CD1c-positive myeloid dendritic cell (primary cell): ENCODE measurements at regions not wholly inside any gene's neighbourhood (a gene's known extent, or its start where the extent isn't known, plus 50 kb on each side); places are given as distances from the start of the nearest gene placed in this dataset.
"Not testable (repeated sequence)": the region's sequence is repeated elsewhere in the genome, so short reads cannot be mapped to it uniquely, and the experiment has no call there.

Experiments
- DNase-seq: peaks from one replicate; pipeline ENCODE4 v3.0.0-alpha.2; 2016; ENCODE audit errors: extremely low spot score

DNA sequence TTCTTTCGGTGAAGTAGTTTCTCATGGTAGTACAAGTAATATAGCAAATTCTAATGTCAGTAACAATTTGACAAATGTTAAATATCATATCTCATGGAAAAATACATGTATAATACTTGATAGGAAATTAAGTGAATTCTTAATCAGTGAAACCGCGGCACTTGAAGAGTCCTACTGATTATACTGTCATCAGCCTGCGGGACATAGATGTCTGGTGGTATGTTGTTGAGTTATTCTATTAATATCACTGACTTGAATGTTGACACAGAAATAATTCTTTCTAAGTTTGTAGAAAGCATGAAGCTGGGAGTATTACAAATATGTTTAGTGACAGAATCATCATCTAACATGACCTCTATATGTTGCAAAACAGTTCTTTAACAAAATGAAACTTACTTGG, 479.8 kb upstream of the IMPG1 start:
- no peak for DNase-seq

DNA sequence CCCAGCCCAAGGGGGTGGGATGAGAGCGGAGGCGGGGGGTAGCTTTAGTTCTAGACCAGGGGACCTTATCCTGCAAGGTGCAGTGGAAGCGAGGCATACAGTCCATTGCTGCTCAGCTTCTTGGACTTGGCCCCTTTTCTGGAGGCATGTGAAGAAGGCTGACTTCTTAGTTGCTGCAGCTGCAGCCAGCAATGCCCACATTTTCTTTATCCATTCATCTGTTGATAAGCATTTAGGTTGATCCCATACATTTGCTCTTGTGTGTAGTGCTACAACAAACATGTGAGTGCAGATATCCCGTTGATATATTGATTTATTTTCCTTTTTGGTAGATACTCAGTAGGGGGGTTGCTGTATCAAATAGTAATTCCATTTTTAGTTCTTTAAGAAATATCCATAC, 461.2 kb upstream of the IMPG1 start:
- no peak for DNase-seq

DNA sequence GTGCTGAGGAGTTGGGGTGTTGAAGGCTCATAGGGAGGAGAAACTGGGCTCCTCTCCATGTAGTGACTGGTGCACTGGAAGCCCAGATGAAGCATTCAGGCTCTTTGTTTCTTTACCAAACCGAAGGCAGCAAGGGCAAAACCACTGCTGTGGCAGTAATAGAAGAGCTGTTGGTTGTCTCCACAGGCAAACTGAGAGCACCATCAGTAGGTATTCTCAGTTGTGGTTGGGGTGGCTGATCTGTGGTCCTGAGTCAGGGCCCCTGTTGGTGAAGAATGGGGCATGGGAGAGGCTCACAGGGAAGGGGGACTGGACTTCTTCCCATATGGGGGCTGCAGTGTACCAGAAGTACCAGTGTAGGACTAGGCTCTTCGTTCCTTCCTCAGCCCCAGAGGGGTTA, 460.2 kb upstream of the IMPG1 start:
- no peak for DNase-seq

- no peak for DNase-seq
Observed at GRCh38 chr6:76518443-76518842, 446.0 kb upstream of the IMPG1 start.

GRCh38 chr6:76516924-76517323, 444.5 kb upstream of the IMPG1 start:
- no peak for DNase-seq

- no peak for DNase-seq
Observed at GRCh38 chr6:76510489-76510888, 438.0 kb upstream of the IMPG1 start.

- no peak for DNase-seq
Observed at GRCh38 chr6:76509397-76509796, 436.9 kb upstream of the IMPG1 start.

DNA sequence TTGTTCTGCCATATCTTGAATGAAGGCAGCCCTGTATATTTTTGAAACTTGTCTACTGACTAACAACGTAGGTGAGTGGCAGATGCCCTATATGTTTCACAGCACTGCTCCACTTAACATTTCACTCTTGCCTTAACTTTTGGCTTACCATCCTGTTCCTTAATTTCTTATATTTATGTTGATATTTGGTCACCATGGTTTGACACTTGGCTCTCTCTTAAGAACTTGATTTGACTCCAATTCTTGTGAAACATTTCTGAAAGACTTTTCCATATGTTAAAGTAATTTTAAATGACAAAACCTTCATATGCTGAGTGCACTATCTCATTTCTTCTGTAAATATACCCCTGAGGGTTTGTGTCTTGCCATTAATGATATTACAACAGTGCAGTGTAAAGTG, 434.3 kb upstream of the IMPG1 start:
- DNase-seq = no peak

GRCh38 chr6:76495909-76496308, 423.4 kb upstream of the IMPG1 start:
- no peak for DNase-seq

GRCh38 chr6:76491376-76491775, 418.9 kb upstream of the IMPG1 start:
- not testable (repeated sequence) for DNase-seq

DNA sequence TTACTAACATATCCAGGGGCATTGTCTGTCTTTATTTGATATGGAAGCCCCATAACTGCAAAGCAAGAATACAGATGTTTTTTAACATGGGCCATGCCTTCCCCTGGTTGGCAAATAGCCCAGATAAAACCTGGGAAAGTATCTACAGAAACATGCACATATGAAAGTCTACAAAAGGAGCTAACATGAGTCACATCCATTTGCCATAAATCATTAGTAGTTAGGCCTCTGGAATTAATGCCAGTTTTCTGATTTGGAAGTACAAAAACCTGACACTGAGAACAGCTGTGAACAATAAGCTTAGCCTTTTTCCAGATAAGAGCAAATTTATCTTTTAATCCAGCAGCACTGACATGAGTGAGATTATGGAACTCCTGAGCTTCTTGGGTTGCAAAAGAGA, 418.0 kb upstream of the IMPG1 start:
- no peak for DNase-seq

DNA sequence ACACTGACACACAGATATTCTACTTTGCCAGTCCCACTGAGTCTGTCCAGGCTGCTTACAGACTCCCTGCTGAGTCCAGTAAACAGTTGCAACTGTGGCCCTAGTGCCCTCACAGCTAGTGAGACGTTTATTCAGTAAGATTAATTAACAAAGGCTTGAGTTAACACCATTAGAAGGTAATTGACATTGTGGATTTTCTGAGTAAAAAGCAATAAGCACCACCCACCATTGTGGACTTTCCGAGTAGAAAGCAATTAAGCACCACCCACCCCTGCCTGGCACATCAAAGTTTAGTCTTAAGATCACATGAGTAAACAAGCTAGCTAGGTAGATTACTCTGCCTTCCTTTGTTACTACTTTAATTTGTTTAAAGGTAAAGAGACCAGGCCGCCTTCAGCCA, 408.6 kb upstream of the IMPG1 start:
- DNase-seq = no peak

DNA sequence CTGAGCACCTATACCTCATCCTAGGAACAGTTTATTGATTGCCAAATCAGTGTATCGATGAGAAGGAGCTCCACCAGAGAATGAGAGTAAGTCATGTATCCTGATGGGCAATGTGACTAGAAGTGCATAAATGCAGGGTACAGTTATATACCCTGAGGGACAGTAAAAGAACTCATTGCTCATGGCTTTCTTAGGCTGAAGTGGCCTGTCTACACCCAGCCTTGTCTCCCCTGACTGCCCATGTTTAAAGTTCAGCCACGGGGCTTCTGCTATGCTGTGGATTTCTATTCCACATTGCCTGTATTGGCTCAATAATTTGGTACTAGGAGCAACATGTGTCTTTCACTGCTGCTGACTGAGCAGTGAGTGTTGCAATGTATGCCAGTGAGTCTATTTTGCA, 400.4 kb upstream of the IMPG1 start:
- no peak for DNase-seq

DNA sequence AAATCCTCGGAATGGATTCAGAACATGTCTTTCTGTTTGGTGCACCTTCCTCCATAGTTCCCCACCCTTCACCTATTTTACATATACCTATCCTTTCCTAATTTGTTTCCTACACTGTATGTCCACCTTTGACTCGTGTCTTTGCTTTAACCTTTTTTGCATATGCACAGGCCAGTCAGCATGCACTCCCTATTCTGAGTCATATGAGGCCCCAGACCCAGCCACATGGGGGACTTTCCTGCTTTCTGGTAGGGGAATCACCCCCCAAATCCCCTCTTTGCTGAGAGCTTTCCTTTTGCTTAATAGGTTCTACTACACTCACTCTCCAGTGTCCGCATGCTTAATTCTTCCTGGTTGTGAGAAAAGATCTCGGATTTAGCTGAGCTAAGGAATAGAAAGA, 393.8 kb upstream of the IMPG1 start:
- DNase-seq = no peak

- no peak for DNase-seq
Observed at GRCh38 chr6:76465410-76465809, 392.9 kb upstream of the IMPG1 start.

DNA sequence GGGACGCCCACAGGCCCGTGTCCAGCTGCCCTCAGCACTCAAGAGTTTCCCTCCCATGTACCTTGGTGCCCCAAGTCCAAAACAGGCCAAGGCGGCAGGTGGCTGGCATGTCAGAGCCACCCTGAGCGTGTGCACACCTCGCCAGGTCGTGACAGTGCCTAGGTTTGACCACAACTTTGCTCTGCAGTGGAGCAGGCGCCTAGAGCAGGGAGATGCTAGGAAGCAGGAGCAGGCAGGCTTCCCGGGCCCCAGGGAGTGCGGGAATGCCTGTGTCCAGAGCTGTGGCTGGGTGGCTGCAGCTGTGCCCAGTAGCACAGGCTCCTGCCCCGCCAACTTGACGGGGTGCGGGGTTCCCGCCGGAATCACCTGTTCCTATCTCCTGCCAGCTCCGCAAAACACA, 380.8 kb upstream of the IMPG1 start:
- DNase-seq = no peak

DNA sequence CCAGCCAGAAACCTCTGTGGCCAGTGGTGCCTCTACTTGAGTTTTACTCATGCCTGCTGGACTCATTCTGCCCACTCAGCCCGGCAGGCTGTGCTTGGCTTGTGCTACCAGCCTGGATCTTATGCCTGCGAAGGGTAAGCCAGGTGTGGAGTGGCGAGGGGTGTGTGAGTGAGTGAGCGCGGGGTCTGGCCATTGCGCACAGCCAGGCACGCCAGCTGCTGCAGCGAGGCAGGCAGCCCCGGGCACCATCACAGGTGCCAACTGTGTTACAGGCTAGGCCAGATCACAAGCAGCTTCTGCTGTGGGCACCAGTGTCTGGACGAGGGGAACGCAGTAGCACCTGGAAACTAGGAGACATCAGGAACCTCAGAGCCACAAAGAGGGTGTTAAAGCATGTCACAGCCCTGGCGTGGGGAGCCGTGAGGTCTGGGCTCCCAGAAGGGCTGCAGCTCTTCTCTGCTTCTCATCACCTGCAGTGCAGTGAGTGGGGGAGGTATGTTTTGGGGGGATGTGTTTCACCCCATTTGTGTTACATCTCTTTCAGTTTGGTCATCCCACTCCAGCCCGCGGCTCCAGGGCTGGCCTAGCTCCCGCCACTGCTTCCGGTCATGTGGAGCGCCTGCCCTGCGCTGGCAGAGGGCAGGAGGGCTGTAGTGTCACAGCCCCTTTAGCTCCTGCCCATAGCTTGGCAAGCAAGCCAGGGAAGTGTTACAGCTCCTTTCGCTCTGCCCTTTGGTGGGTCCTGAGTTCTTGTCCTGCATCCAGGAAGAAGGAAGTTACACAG, 379.7 kb upstream of the IMPG1 start:
- no peak for DNase-seq

- no peak for DNase-seq
Observed at GRCh38 chr6:76448109-76448508, 375.6 kb upstream of the IMPG1 start.

GRCh38 chr6:76441875-76442274, 369.4 kb upstream of the IMPG1 start:
- DNase-seq = no peak

DNA sequence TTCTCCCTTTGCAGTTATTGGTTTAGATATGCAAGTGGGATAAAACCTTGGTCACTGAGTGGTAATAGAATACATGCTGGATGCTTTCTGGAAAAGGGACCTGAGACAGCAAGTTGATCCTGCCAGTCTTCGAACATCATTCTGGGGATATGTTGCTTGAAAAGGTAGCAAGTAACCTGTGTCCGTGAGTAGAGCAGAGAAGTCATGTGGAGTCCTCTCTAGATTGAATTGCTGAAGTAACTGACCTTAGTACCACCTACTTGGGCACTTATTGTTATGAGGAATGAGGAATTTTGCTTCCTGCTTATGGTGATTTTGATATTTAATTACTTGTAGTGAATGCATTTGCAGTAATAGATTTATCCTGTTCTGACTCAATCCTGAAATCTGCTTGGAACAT, 367.3 kb upstream of the IMPG1 start:
- no peak for DNase-seq

GRCh38 chr6:76438768-76439167, 366.3 kb upstream of the IMPG1 start:
- DNase-seq = no peak

- no peak for DNase-seq
Observed at GRCh38 chr6:76435174-76435573, 362.7 kb upstream of the IMPG1 start.

DNA sequence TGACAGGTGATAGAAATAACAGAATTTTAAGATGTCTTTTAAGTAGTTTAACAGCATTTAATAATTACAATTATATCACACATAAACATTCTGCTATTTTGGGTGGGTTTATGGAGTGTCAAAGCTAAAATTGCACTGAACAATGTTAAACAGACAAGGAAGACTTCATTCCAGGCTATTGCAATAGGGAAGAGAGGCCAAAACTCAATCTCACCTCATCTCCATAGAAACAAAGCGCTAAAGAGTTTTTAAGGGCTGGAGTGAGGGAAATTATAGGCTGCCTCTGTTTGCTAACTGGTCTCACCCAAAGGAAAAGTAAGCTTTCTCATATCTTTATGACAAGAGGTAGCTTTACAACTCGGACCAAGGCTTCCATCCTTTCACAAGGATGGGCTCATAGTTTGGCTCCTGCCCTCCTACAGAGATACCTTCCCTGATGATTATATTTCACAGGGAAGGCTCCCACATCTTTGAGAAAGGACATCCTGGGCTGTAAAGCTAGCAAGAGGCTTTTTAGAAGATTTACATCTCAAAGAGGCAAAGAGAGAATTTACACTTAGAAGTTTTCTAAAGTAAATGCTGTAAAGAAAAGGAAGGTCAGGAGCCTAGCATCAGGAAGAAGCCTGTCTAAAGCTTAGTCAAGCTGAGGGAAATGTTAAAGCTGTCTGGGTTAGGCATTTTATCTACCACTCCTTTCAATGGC, 350.2 kb upstream of the IMPG1 start:
- no peak for DNase-seq

DNA sequence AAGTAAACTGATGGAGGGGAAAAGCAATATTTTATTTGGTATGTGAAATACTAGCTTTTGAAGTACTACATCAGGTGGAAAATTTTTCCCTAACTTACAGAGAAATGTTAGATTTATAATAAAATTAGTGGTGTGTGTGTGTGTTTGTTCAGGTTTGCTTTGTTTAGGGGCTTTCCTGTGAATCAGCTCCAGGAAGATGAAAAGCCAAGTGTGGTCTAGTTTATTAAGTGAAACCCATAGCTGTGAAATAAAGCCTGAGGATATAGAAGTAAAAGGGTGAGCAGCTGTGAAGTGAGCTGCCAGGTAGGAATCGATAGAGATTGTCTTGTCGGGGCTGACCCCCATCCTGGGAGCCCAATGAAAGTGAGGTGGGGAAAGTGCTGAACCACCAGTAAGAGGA, 347.6 kb upstream of the IMPG1 start:
- no peak for DNase-seq
